ENCODE measurements at regions not wholly inside any gene's neighbourhood (a gene's known extent, or its start where the extent isn't known, plus 50 kb on each side); places are given as distances from the start of the nearest gene placed in this dataset.

- TF ChIP-seq ZNF592 (IDR thresholded peaks at IDR 0.05) (no peak), PKNOX1 (IDR thresholded peaks at IDR 0.05) (no peak), MXD1 (CRISPR knock-in tag; IDR thresholded peaks at IDR 0.05; ENCODE audit: borderline replicate concordance, poor library complexity, severe bottlenecking) (no peak), ELF4 (CRISPR knock-in tag; IDR thresholded peaks at IDR 0.05) (no peak)
Observed at GRCh38 chr11:107197932-107198331, 179.7 kb upstream of the GUCY1A2 start (continued).

- CTCF ChIA-PET (ENCODE audit: low intra/inter-chr PET ratio): no interaction called here
- Histone ChIP-seq H3K36me3 (ENCODE audit: control insufficient read depth, insufficient read depth, low read length) (no peaks in the 10 kb centered on the region), H3K4me3 (no peak overlapping the region), H3K4me2 (ENCODE audit: insufficient read depth, low read length) (no peak overlapping the region), H4K20me1 (replicated peaks; ENCODE audit: control insufficient read depth, insufficient read depth, low read length) (no peaks in the 10 kb centered on the region), H3K9me1 (ENCODE audit: control insufficient read depth, insufficient read depth, low read length) (no peaks in the 10 kb centered on the region), H3K9ac (ENCODE audit: insufficient read depth in 1 of 2, low read depth in 2 of 2, low read length in 2 of 2) (no peak overlapping the region), H3K79me2 (ENCODE audit: control insufficient read depth, insufficient read depth, low read length) (no peaks in the 10 kb centered on the region), H2AFZ (ENCODE audit: low read depth, low read length) (no peak overlapping the region), H3K27me3 (ENCODE audit: control insufficient read depth in 2 of 2, insufficient read depth in 2 of 2, low read length in 2 of 2) (no peaks in the 10 kb centered on the region), H3K27ac (ENCODE audit: extremely low read depth, low read depth, low read length) (no peak overlapping the region), H3K9me3 (replicated peaks; ENCODE audit: control insufficient read depth, insufficient read depth, low read depth, low read length) (no peaks in the 10 kb centered on the region), H3K4me1 (replicated peaks in 1 of 2; ENCODE audit: control insufficient read depth in 2 of 2, insufficient read depth in 2 of 2, low read length in 2 of 2) (no peaks in the 10 kb centered on the region)
- no peak for FAIRE-seq
- 0% methylated on average over 1 of the region's 1 CpG for WGBS (ENCODE audit: insufficient coverage, low coverage, missing lambda C conversion rate)
- intact Hi-C loops (cut with micrococcal nuclease) (no loop called here), in situ Hi-C loops (cut with MboI) (no loop called here)
- POLR2A ChIA-PET: interaction anchor here (0.6 to 0.7 kb wide), 2 partner anchors 46 to 75 kb away, joined by 3 read pairs; no protein-coding TSS in a partner anchor
- DNase-seq (ENCODE audit: extremely low read depth in 1 of 4, low spot score in 3 of 4): no peak
- no peak for ATAC-seq
- no TSS peak for BruUV-seq (replicated peaks)
- TF ChIP-seq JUND (IDR thresholded peaks at IDR 0.05; ENCODE audit: borderline replicate concordance, low read depth, low read length) (no peak), JUND (tag; IDR thresholded peaks at IDR 0.05; ENCODE audit: borderline replicate concordance, low read depth, low read length) (no peak), ZNF507 (tag; conservative IDR thresholded peaks at IDR 0.05) (no peak), RREB1 (CRISPR knock-in tag; IDR thresholded peaks at IDR 0.05) (no peak)
Observed at GRCh38 chr11:107196732-107197131, 178.5 kb upstream of the GUCY1A2 start.
